GM12873 (cell line): ENCODE measurements at regions not wholly inside any gene's neighbourhood (a gene's known extent, or its start where the extent isn't known, plus 50 kb on each side); places are given as distances from the start of the nearest gene placed in this dataset.

Experiments used
- TF ChIP-seq, protein P1 (sequence below): IDR thresholded peaks from 2 replicates; pipeline ENCODE4 v1.5.1; 2012; ENCODE audit warnings: low read depth, mild to moderate bottlenecking, moderate library complexity, low read length, control low read depth; ENCODE audit not compliant: insufficient read depth; ENCODE audit errors: missing control alignments

DNA sequence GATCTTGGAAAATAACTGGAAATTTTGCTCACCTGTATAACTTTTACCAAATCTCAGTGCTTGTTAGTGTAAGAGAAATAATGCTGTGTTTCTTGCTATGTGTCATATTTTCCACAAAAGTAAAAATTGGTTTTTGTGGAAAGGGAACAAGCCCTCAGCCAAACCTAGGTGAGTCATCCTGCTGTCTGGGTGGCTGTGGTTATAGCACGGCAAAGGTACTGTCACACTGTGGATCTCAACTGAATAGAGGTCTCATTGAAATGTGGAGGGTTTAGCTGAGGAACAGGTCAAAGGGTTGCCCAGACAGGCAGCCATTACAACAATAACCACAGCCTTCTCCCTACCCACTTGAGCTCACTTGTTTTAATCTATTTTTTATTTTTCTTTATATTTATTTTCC lies 338.8 kb upstream of the DACH1 start:
- TF ChIP-seq, protein P1, sequence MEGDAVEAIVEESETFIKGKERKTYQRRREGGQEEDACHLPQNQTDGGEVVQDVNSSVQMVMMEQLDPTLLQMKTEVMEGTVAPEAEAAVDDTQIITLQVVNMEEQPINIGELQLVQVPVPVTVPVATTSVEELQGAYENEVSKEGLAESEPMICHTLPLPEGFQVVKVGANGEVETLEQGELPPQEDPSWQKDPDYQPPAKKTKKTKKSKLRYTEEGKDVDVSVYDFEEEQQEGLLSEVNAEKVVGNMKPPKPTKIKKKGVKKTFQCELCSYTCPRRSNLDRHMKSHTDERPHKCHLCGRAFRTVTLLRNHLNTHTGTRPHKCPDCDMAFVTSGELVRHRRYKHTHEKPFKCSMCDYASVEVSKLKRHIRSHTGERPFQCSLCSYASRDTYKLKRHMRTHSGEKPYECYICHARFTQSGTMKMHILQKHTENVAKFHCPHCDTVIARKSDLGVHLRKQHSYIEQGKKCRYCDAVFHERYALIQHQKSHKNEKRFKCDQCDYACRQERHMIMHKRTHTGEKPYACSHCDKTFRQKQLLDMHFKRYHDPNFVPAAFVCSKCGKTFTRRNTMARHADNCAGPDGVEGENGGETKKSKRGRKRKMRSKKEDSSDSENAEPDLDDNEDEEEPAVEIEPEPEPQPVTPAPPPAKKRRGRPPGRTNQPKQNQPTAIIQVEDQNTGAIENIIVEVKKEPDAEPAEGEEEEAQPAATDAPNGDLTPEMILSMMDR: no peak

GRCh38 chr13:72204291-72204690 lies 337.3 kb upstream of the DACH1 start:
- TF ChIP-seq, protein P1: no peak

DNA sequence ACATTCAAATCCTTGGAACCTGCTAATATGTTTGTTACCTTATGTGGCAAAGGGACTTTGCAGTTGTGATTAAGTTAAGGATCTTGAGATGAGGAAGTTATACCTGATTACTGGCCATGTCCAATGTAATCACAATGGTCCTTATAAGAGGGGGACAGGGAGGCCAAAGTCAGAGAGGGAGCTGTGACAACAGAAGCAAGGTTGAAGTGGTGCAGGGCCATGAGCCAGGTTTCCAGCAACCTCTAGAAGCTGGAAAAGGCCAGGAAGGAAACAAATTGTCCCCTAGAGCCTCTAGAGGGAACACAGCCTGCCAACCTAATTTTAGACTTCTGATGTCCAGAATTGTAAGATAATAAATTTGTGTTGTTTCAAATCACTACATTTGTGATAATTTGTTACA lies 334.7 kb upstream of the DACH1 start:
- TF ChIP-seq, protein P1: no peak

DNA sequence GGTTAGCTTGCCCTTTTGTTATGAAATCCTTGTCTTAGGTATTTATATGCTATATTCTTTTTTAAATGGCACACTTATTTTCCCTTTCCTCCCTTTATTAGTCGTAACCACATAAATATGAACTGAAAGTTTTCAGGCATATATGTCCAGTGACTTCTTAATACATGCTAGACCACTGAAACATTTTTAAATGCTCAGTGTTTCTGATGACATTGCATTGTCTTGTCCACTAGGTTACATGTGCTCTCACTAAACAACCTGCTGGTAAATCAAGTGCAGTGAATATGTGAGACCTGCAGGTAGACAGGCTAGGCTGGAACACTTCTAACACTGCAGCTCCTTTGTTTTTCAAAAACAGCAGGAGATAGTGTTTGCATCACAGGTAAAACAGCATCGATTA lies 332.6 kb upstream of the DACH1 start:
- TF ChIP-seq, protein P1: no peak

DNA sequence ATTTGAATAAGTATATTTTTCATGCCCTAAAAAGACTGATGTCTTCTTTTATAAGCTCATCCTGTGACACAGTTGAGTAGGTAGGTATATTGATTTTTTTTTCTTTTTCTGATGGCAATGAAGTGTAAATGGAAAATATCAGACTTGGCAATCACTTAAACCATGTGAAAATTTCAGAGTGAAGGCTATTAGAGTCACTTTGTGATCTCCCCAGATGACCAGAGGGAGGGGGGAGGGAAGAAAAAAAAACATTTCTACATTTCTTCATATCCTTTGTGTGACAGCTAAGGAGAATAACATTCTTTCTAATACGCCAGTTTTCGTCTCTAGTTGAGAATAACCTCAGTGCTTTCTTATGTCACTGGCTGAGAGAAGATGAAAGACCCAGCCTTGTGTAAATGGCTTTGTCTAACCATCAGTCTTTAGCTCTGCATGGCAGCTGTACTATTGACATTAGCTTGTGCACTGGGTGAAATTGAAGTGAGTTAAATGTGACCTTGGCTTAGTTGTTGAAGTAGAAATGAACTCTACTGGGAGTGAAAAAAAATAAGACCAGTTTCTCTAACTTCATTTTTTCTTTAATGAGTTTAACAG lies 332.1 kb upstream of the DACH1 start:
- TF ChIP-seq, protein P1: no peak

- TF ChIP-seq, protein P1: no peak
Measured at GRCh38 chr13:72198042-72198441, 331.0 kb upstream of the DACH1 start.

GRCh38 chr13:72195044-72195704 lies 328.2 kb upstream of the DACH1 start:
- TF ChIP-seq, protein P1: no peak
